ENCODE measurements at regions not wholly inside any gene's neighbourhood (a gene's known extent, or its start where the extent isn't known, plus 50 kb on each side); places are given as distances from the start of the nearest gene placed in this dataset.

DNA sequence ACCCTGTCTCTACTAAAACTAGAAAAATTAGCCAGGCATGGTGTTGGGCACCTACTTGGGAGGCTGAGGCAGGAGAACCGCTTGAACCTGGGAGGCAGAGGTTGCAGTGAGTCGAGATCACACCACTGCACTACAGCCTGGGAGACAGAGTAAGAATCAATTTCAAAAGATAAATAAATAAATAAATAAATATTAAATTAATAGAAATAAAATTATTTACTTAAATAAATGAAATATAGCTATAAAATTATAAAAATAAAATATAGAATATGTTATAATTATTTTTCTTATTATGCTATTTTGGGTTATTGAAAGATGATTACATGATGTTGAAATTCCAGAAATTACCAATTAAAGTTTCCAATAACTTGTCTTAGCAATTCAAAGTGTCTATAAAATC lies 1029.8 kb upstream of the AGA start:
- no peaks in the 10 kb centered on the region for H3K36me3 ChIP-seq (ENCODE audit: control insufficient read depth, insufficient read depth, low read length)
- H3K27me3 ChIP-seq (ENCODE audit: control insufficient read depth, insufficient read depth, low read length): no peaks in the 10 kb centered on the region
- no peak overlapping the region for H3K4me3 ChIP-seq (ENCODE audit: low read depth, low read length)
- no peaks in the 10 kb centered on the region for H3K9me3 ChIP-seq (ENCODE audit: control insufficient read depth, insufficient read depth, low read length)
- no peak overlapping the region for H3K27ac ChIP-seq (ENCODE audit: low read depth, low read length)
- DNase-seq (ENCODE audit: low read depth in 4 of 6, low spot score in 6 of 6): no peak
- H3K4me1 ChIP-seq (ENCODE audit: control insufficient read depth, insufficient read depth, low read length): no peaks in the 10 kb centered on the region
- WGBS (ENCODE audit: insufficient coverage): no CpG with 5 or more reads among the region's 2 CpGs

GRCh38 chr4:178480105-178480504 lies 1037.9 kb upstream of the AGA start:
- no peak overlapping the region for H3K27ac ChIP-seq (ENCODE audit: low read depth, low read length)
- no peak overlapping the region for H3K4me3 ChIP-seq (ENCODE audit: low read depth, low read length)
- no peak for DNase-seq (ENCODE audit: low read depth in 4 of 6, low spot score in 6 of 6)
- H3K27me3 ChIP-seq (ENCODE audit: control insufficient read depth, insufficient read depth, low read length): no peaks in the 10 kb centered on the region
- no peaks in the 10 kb centered on the region for H3K9me3 ChIP-seq (ENCODE audit: control insufficient read depth, insufficient read depth, low read length)
- no peaks in the 10 kb centered on the region for H3K36me3 ChIP-seq (ENCODE audit: control insufficient read depth, insufficient read depth, low read length)
- H3K4me1 ChIP-seq (ENCODE audit: control insufficient read depth, insufficient read depth, low read length): no peaks in the 10 kb centered on the region
- 86% methylated on average over 1 of the region's 3 CpGs for WGBS (ENCODE audit: insufficient coverage)

DNA sequence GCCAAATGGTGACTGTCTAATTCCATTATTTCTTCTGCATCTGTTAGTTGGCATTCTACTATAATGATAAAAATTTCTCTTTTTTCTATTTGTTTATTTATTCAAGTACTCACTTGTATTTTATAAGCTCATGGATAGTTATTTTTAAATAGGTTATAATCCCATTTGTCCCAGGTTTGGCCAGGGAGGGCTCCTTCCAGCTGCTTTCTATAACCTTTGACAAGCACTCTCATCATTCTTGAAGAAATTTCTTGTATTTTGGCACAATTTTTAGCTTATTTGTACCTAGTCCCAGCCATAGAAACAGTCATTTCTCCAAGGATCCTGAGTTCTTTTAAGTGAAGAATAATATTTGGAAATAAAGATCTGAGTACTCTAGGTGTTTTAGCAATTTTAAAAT lies 1038.6 kb upstream of the AGA start:
- Histone ChIP-seq H3K4me1 (ENCODE audit: control insufficient read depth, insufficient read depth, low read length) (no peaks in the 10 kb centered on the region), H3K36me3 (ENCODE audit: control insufficient read depth, insufficient read depth, low read length) (no peaks in the 10 kb centered on the region), H3K27ac (ENCODE audit: low read depth, low read length) (no peak overlapping the region), H3K27me3 (ENCODE audit: control insufficient read depth, insufficient read depth, low read length) (no peaks in the 10 kb centered on the region), H3K4me3 (ENCODE audit: low read depth, low read length) (no peak overlapping the region), H3K9me3 (ENCODE audit: control insufficient read depth, insufficient read depth, low read length) (no peaks in the 10 kb centered on the region)
- DNase-seq (ENCODE audit: low read depth in 4 of 6, low spot score in 6 of 6): no peak

GRCh38 chr4:178481564-178481963 lies 1039.3 kb upstream of the AGA start:
- no peak for DNase-seq (ENCODE audit: low read depth in 4 of 6, low spot score in 6 of 6)
- Histone ChIP-seq H3K4me3 (ENCODE audit: low read depth, low read length) (no peak overlapping the region), H3K27ac (ENCODE audit: low read depth, low read length) (no peak overlapping the region), H3K36me3 (ENCODE audit: control insufficient read depth, insufficient read depth, low read length) (no peaks in the 10 kb centered on the region), H3K27me3 (ENCODE audit: control insufficient read depth, insufficient read depth, low read length) (no peaks in the 10 kb centered on the region), H3K9me3 (ENCODE audit: control insufficient read depth, insufficient read depth, low read length) (no peaks in the 10 kb centered on the region), H3K4me1 (ENCODE audit: control insufficient read depth, insufficient read depth, low read length) (no peaks in the 10 kb centered on the region)
- no CpG with 5 or more reads among the region's 3 CpGs for WGBS (ENCODE audit: insufficient coverage)

- Histone ChIP-seq H3K4me1 (ENCODE audit: control insufficient read depth, insufficient read depth, low read length) (no peaks in the 10 kb centered on the region), H3K4me3 (ENCODE audit: low read depth, low read length) (no peak overlapping the region), H3K36me3 (ENCODE audit: control insufficient read depth, insufficient read depth, low read length) (no peaks in the 10 kb centered on the region), H3K9me3 (ENCODE audit: control insufficient read depth, insufficient read depth, low read length) (no peaks in the 10 kb centered on the region), H3K27me3 (ENCODE audit: control insufficient read depth, insufficient read depth, low read length) (no peaks in the 10 kb centered on the region), H3K27ac (ENCODE audit: low read depth, low read length) (no peak overlapping the region)
- WGBS (ENCODE audit: insufficient coverage): no CpG with 5 or more reads among the region's 3 CpGs
- DNase-seq (ENCODE audit: low read depth in 4 of 6, low spot score in 6 of 6): no peak
These were observed 1080.8 kb upstream of the AGA start for GRCh38 chr4:178523038-178523437.

DNA sequence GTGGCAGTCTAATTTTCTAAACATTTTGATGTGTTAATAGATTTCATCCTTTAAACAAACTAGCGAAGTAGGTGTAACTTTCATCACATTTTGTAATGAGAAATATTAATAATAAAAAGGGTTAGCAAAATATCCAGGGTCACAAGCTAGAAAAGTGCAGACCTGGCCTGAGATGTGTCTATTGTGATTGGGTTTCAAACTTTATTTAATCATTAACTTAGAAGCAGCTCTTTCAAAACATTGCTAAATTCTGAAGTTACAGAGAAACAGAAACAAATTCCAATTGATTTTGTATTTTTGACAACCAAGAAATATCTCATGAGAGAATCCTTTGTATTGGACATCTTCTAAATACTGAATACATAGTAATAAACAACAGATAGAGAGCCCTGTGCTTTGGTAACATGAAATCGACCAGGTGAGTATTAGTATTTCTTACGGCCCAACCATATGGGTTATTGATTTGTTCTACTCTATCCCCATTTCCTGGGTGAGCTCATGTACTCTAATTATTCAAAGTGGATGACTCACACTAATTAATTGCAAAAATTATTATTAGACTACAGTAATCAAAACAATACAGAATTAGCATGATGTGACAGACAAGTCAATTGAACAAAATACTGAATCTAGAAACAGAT lies 1093.8 kb upstream of the AGA start:
- no peak for DNase-seq (ENCODE audit: low read depth in 4 of 6, low spot score in 6 of 6)
- no peaks in the 10 kb centered on the region for H3K9me3 ChIP-seq (ENCODE audit: control insufficient read depth, insufficient read depth, low read length)
- no peaks in the 10 kb centered on the region for H3K36me3 ChIP-seq (ENCODE audit: control insufficient read depth, insufficient read depth, low read length)
- H3K27ac ChIP-seq (ENCODE audit: low read depth, low read length): no peak overlapping the region
- H3K27me3 ChIP-seq (ENCODE audit: control insufficient read depth, insufficient read depth, low read length): no peaks in the 10 kb centered on the region
- H3K4me1 ChIP-seq (ENCODE audit: control insufficient read depth, insufficient read depth, low read length): no peaks in the 10 kb centered on the region
- no peak overlapping the region for H3K4me3 ChIP-seq (ENCODE audit: low read depth, low read length)
- no CpG with 5 or more reads among the region's 3 CpGs for WGBS (ENCODE audit: insufficient coverage)

DNA sequence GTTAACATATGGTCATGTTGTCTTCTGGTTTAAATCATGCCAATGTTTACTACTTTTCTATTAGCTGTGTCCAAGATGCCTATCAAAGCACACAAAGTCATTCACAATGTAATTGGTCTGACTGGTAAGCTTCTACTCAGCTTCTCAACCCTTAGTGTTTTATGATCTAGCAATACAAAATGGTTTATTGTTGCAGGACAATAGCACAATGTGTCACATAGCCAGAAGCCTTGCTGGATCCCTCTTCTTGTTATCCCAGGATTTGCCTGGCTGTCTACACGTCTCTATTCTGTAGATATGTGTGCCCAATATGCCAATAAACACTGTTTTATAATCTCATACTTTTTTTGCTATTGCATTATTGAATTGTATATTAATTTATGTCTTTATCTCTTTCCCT lies 1111.0 kb upstream of the AGA start:
- WGBS (ENCODE audit: insufficient coverage): no CpG with 5 or more reads among the region's 1 CpG

GRCh38 chr4:178554352-178554751 lies 1112.1 kb upstream of the AGA start:
- Histone ChIP-seq H3K4me1 (ENCODE audit: control insufficient read depth, insufficient read depth, low read length) (no peaks in the 10 kb centered on the region), H3K27me3 (ENCODE audit: control insufficient read depth, insufficient read depth, low read length) (no peaks in the 10 kb centered on the region), H3K27ac (ENCODE audit: low read depth, low read length) (no peak overlapping the region), H3K4me3 (ENCODE audit: low read depth, low read length) (no peak overlapping the region), H3K9me3 (ENCODE audit: control insufficient read depth, insufficient read depth, low read length) (no peaks in the 10 kb centered on the region), H3K36me3 (ENCODE audit: control insufficient read depth, insufficient read depth, low read length) (no peaks in the 10 kb centered on the region)
- peak in 1 of 6 donors; percentile 1 for DNase-seq (ENCODE audit: low read depth in 4 of 6, low spot score in 6 of 6)
- WGBS (ENCODE audit: insufficient coverage): no CpG with 5 or more reads among the region's 1 CpG

More for the DNA sequence above, 1111.0 kb upstream of the AGA start:
- Histone ChIP-seq H3K4me3 (ENCODE audit: low read depth, low read length) (no peak overlapping the region), H3K27ac (ENCODE audit: low read depth, low read length) (no peak overlapping the region), H3K9me3 (ENCODE audit: control insufficient read depth, insufficient read depth, low read length) (no peaks in the 10 kb centered on the region), H3K27me3 (ENCODE audit: control insufficient read depth, insufficient read depth, low read length) (no peaks in the 10 kb centered on the region), H3K36me3 (ENCODE audit: control insufficient read depth, insufficient read depth, low read length) (no peaks in the 10 kb centered on the region), H3K4me1 (ENCODE audit: control insufficient read depth, insufficient read depth, low read length) (no peaks in the 10 kb centered on the region)
- DNase-seq (ENCODE audit: low read depth in 4 of 6, low spot score in 6 of 6): peak in 1 of 6 donors; percentile 1

DNA sequence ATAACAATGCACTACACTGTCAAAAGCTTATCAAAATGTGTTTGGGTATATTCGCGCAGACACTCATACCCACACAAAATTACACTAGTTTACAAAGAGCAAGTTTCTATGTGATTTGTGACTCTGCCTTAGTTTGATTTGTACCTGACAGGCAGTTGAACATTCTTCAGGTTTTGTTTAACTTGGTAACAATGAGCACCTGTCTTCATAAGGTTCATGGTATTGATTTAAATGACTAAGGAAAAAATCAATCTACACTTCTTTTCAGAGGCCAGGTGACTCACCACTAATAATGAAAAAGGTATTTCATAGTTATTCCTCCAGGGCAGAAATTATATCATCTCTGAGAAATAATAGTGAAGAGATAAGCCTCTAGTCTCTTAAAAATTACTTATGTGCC lies 1114.6 kb upstream of the AGA start:
- Histone ChIP-seq H3K4me3 (ENCODE audit: low read depth, low read length) (no peak overlapping the region), H3K4me1 (ENCODE audit: control insufficient read depth, insufficient read depth, low read length) (no peaks in the 10 kb centered on the region), H3K27ac (ENCODE audit: low read depth, low read length) (no peak overlapping the region), H3K9me3 (ENCODE audit: control insufficient read depth, insufficient read depth, low read length) (no peaks in the 10 kb centered on the region), H3K27me3 (ENCODE audit: control insufficient read depth, insufficient read depth, low read length) (no peaks in the 10 kb centered on the region), H3K36me3 (ENCODE audit: control insufficient read depth, insufficient read depth, low read length) (no peaks in the 10 kb centered on the region)
- DNase-seq (ENCODE audit: low read depth in 4 of 6, low spot score in 6 of 6): peak in 1 of 6 donors; percentile 8
- WGBS (ENCODE audit: insufficient coverage): no CpG with 5 or more reads among the region's 2 CpGs

GRCh38 chr4:178577933-178578332 lies 1135.7 kb upstream of the AGA start:
- 93% methylated on average over 5 of the region's 7 CpGs for WGBS (ENCODE audit: insufficient coverage)
- H3K36me3 ChIP-seq (ENCODE audit: control insufficient read depth, insufficient read depth, low read length): no peaks in the 10 kb centered on the region
- DNase-seq (ENCODE audit: low read depth in 4 of 6, low spot score in 6 of 6): peak in 1 of 6 donors; percentile 10

More at GRCh38 chr4:178577933-178578332, 1135.7 kb upstream of the AGA start:
- Histone ChIP-seq H3K4me1 (ENCODE audit: control insufficient read depth, insufficient read depth, low read length) (no peaks in the 10 kb centered on the region), H3K9me3 (ENCODE audit: control insufficient read depth, insufficient read depth, low read length) (no peaks in the 10 kb centered on the region), H3K27ac (ENCODE audit: low read depth, low read length) (no peak overlapping the region), H3K27me3 (ENCODE audit: control insufficient read depth, insufficient read depth, low read length) (no peaks in the 10 kb centered on the region), H3K4me3 (ENCODE audit: low read depth, low read length) (no peak overlapping the region)

Data from spinal cord (tissue), 9 donors.